GM12873 (cell line): ENCODE measurements at regions not wholly inside any gene's neighbourhood (a gene's known extent, or its start where the extent isn't known, plus 50 kb on each side); places are given as distances from the start of the nearest gene placed in this dataset.

Experiments
- CTCF ChIP-seq: IDR thresholded peaks from 2 replicates; pipeline ENCODE4 v1.5.1; 2012; ENCODE audit warnings: low read depth, mild to moderate bottlenecking, moderate library complexity, low read length, control low read depth; ENCODE audit not compliant: insufficient read depth; ENCODE audit errors: missing control alignments

GRCh38 chr19:31185261-31185660 lies 164.0 kb downstream of the TSHZ3 start:
- TF ChIP-seq CTCF: no peak

GRCh38 chr19:31181535-31181934 lies 167.7 kb downstream of the TSHZ3 start:
- TF ChIP-seq CTCF: no peak

GRCh38 chr19:31180907-31181306 lies 168.3 kb downstream of the TSHZ3 start:
- no peak for TF ChIP-seq CTCF

- no peak for TF ChIP-seq CTCF
These were observed 169.8 kb downstream of the TSHZ3 start for GRCh38 chr19:31179471-31179852.

GRCh38 chr19:31178833-31179470 lies 170.3 kb downstream of the TSHZ3 start:
- TF ChIP-seq CTCF: no peak

GRCh38 chr19:31177246-31177645 lies 172.0 kb downstream of the TSHZ3 start:
- no peak for TF ChIP-seq CTCF

- no peak for TF ChIP-seq CTCF
These were observed 173.5 kb downstream of the TSHZ3 start for GRCh38 chr19:31175564-31176348.
